ENCODE measurements at regions not wholly inside any gene's neighbourhood (a gene's known extent, or its start where the extent isn't known, plus 50 kb on each side); places are given as distances from the start of the nearest gene placed in this dataset.

GRCh38 chr9:551986-552929, 289.2 kb upstream of the DMRT1 start:
- Histone ChIP-seq H3K36me3 (ENCODE audit: control insufficient read depth, insufficient read depth, low read length) (no peaks in the 10 kb centered on the region), H3K27me3 (replicated peaks; ENCODE audit: control insufficient read depth, insufficient read depth, low read length) (0 out of 2 replicates have a peak, but pooled peaks cover 1% of the 10 kb centered on the region), H3K4me3 (replicated peaks; ENCODE audit: low read depth, low read length) (no peak overlapping the region)
- DNase-seq (ENCODE audit: extremely low read depth, insufficient read length) = no peak
- TF ChIP-seq CTCF (IDR thresholded peaks at IDR 0.05; ENCODE audit: insufficient read depth, low read length, poor library complexity, severe bottlenecking) = no peak

DNA sequence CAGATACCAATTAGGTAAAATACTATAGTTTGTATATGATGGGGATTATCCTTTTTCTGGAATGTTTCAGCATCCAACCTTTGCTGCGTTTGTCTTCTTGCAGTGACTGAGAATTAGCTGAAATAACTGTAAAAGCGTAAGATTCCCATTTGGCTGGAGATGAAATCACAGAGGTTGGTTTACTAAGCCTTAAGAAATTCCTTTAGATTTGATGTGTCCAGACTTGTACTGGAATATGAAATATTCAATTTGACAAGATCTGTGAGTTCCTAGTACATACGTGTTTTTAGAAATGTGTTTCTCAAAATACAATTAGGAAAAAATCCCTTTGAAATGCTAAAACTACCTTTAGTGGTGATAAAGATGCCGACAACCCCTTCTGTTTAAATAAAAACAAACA, 286.0 kb upstream of the DMRT1 start:
- no peak for DNase-seq (ENCODE audit: extremely low read depth, insufficient read length)
- TF ChIP-seq CTCF (IDR thresholded peaks at IDR 0.05; ENCODE audit: insufficient read depth, low read length, poor library complexity, severe bottlenecking) = no peak

GRCh38 chr9:556199-556598, 285.3 kb upstream of the DMRT1 start:
- Histone ChIP-seq H3K4me3 (replicated peaks; ENCODE audit: low read depth, low read length) (no peak overlapping the region), H3K36me3 (ENCODE audit: control insufficient read depth, insufficient read depth, low read length) (no peaks in the 10 kb centered on the region), H3K27me3 (replicated peaks; ENCODE audit: control insufficient read depth, insufficient read depth, low read length) (peaks cover 1% of the 10 kb centered on the region; the same call in 1 of the 2 replicates)
- no peak for TF ChIP-seq CTCF (IDR thresholded peaks at IDR 0.05; ENCODE audit: insufficient read depth, low read length, poor library complexity, severe bottlenecking)
- DNase-seq (ENCODE audit: extremely low read depth, insufficient read length) = no peak

More for the DNA sequence above, 286.0 kb upstream of the DMRT1 start:
- Histone ChIP-seq H3K27me3 (replicated peaks; ENCODE audit: control insufficient read depth, insufficient read depth, low read length) (peaks cover 1% of the 10 kb centered on the region; the same call in 1 of the 2 replicates), H3K36me3 (ENCODE audit: control insufficient read depth, insufficient read depth, low read length) (no peaks in the 10 kb centered on the region), H3K4me3 (replicated peaks; ENCODE audit: low read depth, low read length) (no peak overlapping the region)

DNA sequence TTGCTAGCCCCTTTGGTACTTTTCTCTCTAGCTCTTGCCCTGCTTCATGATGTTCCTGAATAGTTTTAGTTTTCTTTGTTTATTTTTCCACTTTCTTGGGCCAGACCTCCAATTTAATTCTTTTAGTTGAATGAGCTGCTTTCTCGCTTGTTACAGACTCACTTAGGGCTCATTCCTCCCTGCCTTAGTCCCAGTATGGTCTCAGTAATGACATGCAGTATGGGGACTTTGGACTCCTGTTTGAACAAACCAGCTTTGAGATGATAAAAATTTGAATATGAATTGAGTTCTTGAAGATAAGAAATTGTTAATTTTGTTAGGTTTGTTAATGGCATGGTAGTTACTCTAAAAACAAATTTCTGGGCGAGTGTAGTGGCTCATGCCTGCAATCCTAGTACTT, 284.8 kb upstream of the DMRT1 start:
- no peak overlapping the region for H3K4me3 ChIP-seq (replicated peaks; ENCODE audit: low read depth, low read length)
- no peak for DNase-seq (ENCODE audit: extremely low read depth, insufficient read length)
- peaks cover 1% of the 10 kb centered on the region; the same call in 1 of the 2 replicates for H3K27me3 ChIP-seq (replicated peaks; ENCODE audit: control insufficient read depth, insufficient read depth, low read length)
- no peaks in the 10 kb centered on the region for H3K36me3 ChIP-seq (ENCODE audit: control insufficient read depth, insufficient read depth, low read length)
- no peak for TF ChIP-seq CTCF (IDR thresholded peaks at IDR 0.05; ENCODE audit: insufficient read depth, low read length, poor library complexity, severe bottlenecking)

GRCh38 chr9:557601-558201, 283.8 kb upstream of the DMRT1 start:
- TF ChIP-seq CTCF (IDR thresholded peaks at IDR 0.05; ENCODE audit: insufficient read depth, low read length, poor library complexity, severe bottlenecking) = no peak
- Histone ChIP-seq H3K27me3 (replicated peaks; ENCODE audit: control insufficient read depth, insufficient read depth, low read length) (peaks cover 1% of the 10 kb centered on the region; the same call in 1 of the 2 replicates), H3K4me3 (replicated peaks; ENCODE audit: low read depth, low read length) (no peak overlapping the region), H3K36me3 (ENCODE audit: control insufficient read depth, insufficient read depth, low read length) (no peaks in the 10 kb centered on the region)
- DNase-seq (ENCODE audit: extremely low read depth, insufficient read length) = no peak
